Osteoblast (primary cell): ENCODE measurements at regions not wholly inside any gene's neighbourhood (a gene's known extent, or its start where the extent isn't known, plus 50 kb on each side); places are given as distances from the start of the nearest gene placed in this dataset.
A peak's percentile ranks its signal among the peaks of the same experiment; 100 is the strongest.
"Not testable (repeated sequence)": the region's sequence is repeated elsewhere in the genome, so short reads cannot be mapped to it uniquely, and the experiment has no call there.

Source experiments
- DNase-seq: peaks from one replicate; pipeline ENCODE4 v3.0.0; 2011; ENCODE audit warnings: low spot score, mixed read lengths; ENCODE audit not compliant: insufficient read length; ENCODE audit errors: missing footprints
- H2AFZ ChIP-seq: 2 replicates; pipeline ENCODE4 v1.6.0; 2011; ENCODE audit warnings: mild to moderate bottlenecking, low read length
- H3K27ac ChIP-seq: 2 replicates; pipeline ENCODE4 v1.5.1; 2011; ENCODE audit warnings: mild to moderate bottlenecking, low read depth, low read length, moderate library complexity
- H3K27me3 ChIP-seq: 2 replicates; pipeline ENCODE4 v1.6.0; 2012; ENCODE audit warnings: mild to moderate bottlenecking, control low read depth, inconsistent platforms, low read length, moderate library complexity; ENCODE audit not compliant: insufficient read depth
- H3K36me3 ChIP-seq: 2 replicates; pipeline ENCODE4 v1.5.1; 2011; ENCODE audit warnings: mild to moderate bottlenecking, low read length, control low read depth, moderate library complexity; ENCODE audit not compliant: insufficient read depth
- H3K4me1 ChIP-seq: 2 replicates; pipeline ENCODE4 v1.5.1; 2011; ENCODE audit warnings: mild to moderate bottlenecking, low read length, control low read depth, moderate library complexity; ENCODE audit not compliant: insufficient read depth
- H3K4me2 ChIP-seq: 2 replicates; pipeline ENCODE4 v1.6.0; 2011; ENCODE audit warnings: mild to moderate bottlenecking, low read length; ENCODE audit not compliant: insufficient read depth
- H3K4me3 ChIP-seq: fragments of 200-600 bp; sonication (generic); 3 replicates; pipeline ENCODE4 v1.5.1; 2012; ENCODE audit warnings: mild to moderate bottlenecking, low read length, inconsistent platforms; ENCODE audit not compliant: insufficient read depth
- H3K79me2 ChIP-seq: 2 replicates; pipeline ENCODE4 v1.6.0; 2012; ENCODE audit warnings: mild to moderate bottlenecking, low read length, control low read depth, inconsistent platforms; ENCODE audit not compliant: insufficient read depth
- H3K9me3 ChIP-seq: 2 replicates; pipeline ENCODE4 v1.5.1; 2011; ENCODE audit warnings: low read depth, low read length, control low read depth
- H4K20me1 ChIP-seq: 2 replicates; pipeline ENCODE4 v1.6.0; 2012; ENCODE audit warnings: mild to moderate bottlenecking, low read length, control low read depth; ENCODE audit not compliant: insufficient read depth
- CTCF ChIP-seq: IDR thresholded peaks from 2 replicates; pipeline ENCODE4 v1.5.1; 2011; ENCODE audit warnings: mild to moderate bottlenecking, low read depth, low read length, moderate library complexity; ENCODE audit errors: extremely low read depth

GRCh38 chr3:16707260-16707659 lies 102.0 kb upstream of the DAZL start:
- no peak for TF ChIP-seq CTCF
- Histone ChIP-seq H3K27ac (no peak overlapping the region), H3K9me3 (no peaks in the 10 kb centered on the region), H3K4me1 (peaks cover 4% of the 10 kb centered on the region), H3K4me2 (no peak overlapping the region), H3K4me3 (no peak overlapping the region), H3K27me3 (no peaks in the 10 kb centered on the region), H3K36me3 (no peaks in the 10 kb centered on the region), H3K79me2 (no peaks in the 10 kb centered on the region), H2AFZ (no peak overlapping the region), H4K20me1 (no peaks in the 10 kb centered on the region)
- peak; percentile 37 for DNase-seq

GRCh38 chr3:16708285-16708684 lies 103.1 kb upstream of the DAZL start:
- Histone ChIP-seq H3K27me3 (no peaks in the 10 kb centered on the region), H2AFZ (no peak overlapping the region), H3K79me2 (no peaks in the 10 kb centered on the region), H3K27ac (no peak overlapping the region), H3K36me3 (no peaks in the 10 kb centered on the region), H3K4me3 (no peak overlapping the region), H3K4me2 (no peak overlapping the region), H3K4me1 (peaks cover 4% of the 10 kb centered on the region), H3K9me3 (no peaks in the 10 kb centered on the region), H4K20me1 (no peaks in the 10 kb centered on the region)
- DNase-seq: no peak
- no peak for TF ChIP-seq CTCF

- not testable (repeated sequence) for H3K27me3 ChIP-seq, H3K27ac ChIP-seq, H3K4me2 ChIP-seq, H3K4me1 ChIP-seq, H3K36me3 ChIP-seq, H3K9me3 ChIP-seq, H2AFZ ChIP-seq, H3K4me3 ChIP-seq, DNase-seq, H3K79me2 ChIP-seq, H4K20me1 ChIP-seq
Observed at GRCh38 chr3:16711691-16712090, 106.5 kb upstream of the DAZL start.

- no peak for TF ChIP-seq CTCF
- Histone ChIP-seq H3K27ac (no peak overlapping the region), H3K36me3 (no peaks in the 10 kb centered on the region), H3K4me1 (peaks cover 4% of the 10 kb centered on the region), H3K4me3 (no peak overlapping the region), H3K27me3 (no peaks in the 10 kb centered on the region), H3K4me2 (no peak overlapping the region), H3K9me3 (no peaks in the 10 kb centered on the region), H3K79me2 (no peaks in the 10 kb centered on the region), H2AFZ (no peak overlapping the region), H4K20me1 (no peaks in the 10 kb centered on the region)
- no peak for DNase-seq
Observed at GRCh38 chr3:16715281-16715680, 110.1 kb upstream of the DAZL start.

GRCh38 chr3:16719426-16719825 lies 114.2 kb upstream of the DAZL start:
- Histone ChIP-seq H3K4me3 (no peak overlapping the region), H3K9me3 (no peaks in the 10 kb centered on the region), H3K4me2 (no peak overlapping the region), H3K36me3 (no peaks in the 10 kb centered on the region), H3K27ac (no peak overlapping the region), H4K20me1 (no peaks in the 10 kb centered on the region), H3K27me3 (no peaks in the 10 kb centered on the region), H2AFZ (no peak overlapping the region), H3K79me2 (no peaks in the 10 kb centered on the region), H3K4me1 (no peaks in the 10 kb centered on the region)
- no peak for TF ChIP-seq CTCF
- no peak for DNase-seq
